ENCODE measurements at regions not wholly inside any gene's neighbourhood (a gene's known extent, or its start where the extent isn't known, plus 50 kb on each side); places are given as distances from the start of the nearest gene placed in this dataset.

- Mint-ChIP-seq H3K4me3 (no peak overlapping the region), H3K27me3 (no peaks in the 10 kb centered on the region), H3K36me3 (ENCODE audit: low read depth) (no peaks in the 10 kb centered on the region), H3K27ac (no peak overlapping the region), H3K4me1 (no peaks in the 10 kb centered on the region), H3K9me3 (no peaks in the 10 kb centered on the region)
- no peak for TF ChIP-seq CTCF (IDR thresholded peaks at IDR 0.05)
- intact Hi-C loops (cut with micrococcal nuclease) = no loop called here
- no peak for DNase-seq
- ChIA-PET POLR2A (no interaction called here), CTCF (interaction anchor here (0.6 kb wide), 1 partner anchor 22 kb away, joined by 3 read pairs; no protein-coding TSS in a partner anchor)
- no peak for ATAC-seq (ENCODE audit: low read depth)
These were observed 70.2 kb upstream of the DSC1 start for GRCh38 chr18:31232775-31233424.

- intact Hi-C loops (cut with micrococcal nuclease) = no loop called here
- H3K27ac Mint-ChIP-seq = no peak overlapping the region
- no peak for ATAC-seq (ENCODE audit: low read depth)
- DNase-seq = no peak
- H3K4me1 Mint-ChIP-seq = no peaks in the 10 kb centered on the region
- H3K27me3 Mint-ChIP-seq = no peaks in the 10 kb centered on the region
- ChIA-PET POLR2A (no interaction called here), CTCF (interaction anchor here (0.6 kb wide), 1 partner anchor 23 kb away, joined by 3 read pairs; no protein-coding TSS in a partner anchor)
- H3K9me3 Mint-ChIP-seq = no peaks in the 10 kb centered on the region
- no peaks in the 10 kb centered on the region for H3K36me3 Mint-ChIP-seq (ENCODE audit: low read depth)
- H3K4me3 Mint-ChIP-seq = no peak overlapping the region
- no peak for TF ChIP-seq CTCF (IDR thresholded peaks at IDR 0.05)
These were observed 71.1 kb upstream of the DSC1 start for GRCh38 chr18:31233621-31234275.

- CTCF ChIA-PET = no interaction called here
- H3K4me1 Mint-ChIP-seq = no peaks in the 10 kb centered on the region
These were observed 73.2 kb upstream of the DSC1 start for GRCh38 chr18:31235856-31236255.

GRCh38 chr18:31237142-31237541 lies 74.5 kb upstream of the DSC1 start:
- ATAC-seq (ENCODE audit: low read depth) = no peak
- no peak for TF ChIP-seq CTCF (IDR thresholded peaks at IDR 0.05)

More at GRCh38 chr18:31235856-31236255, 73.2 kb upstream of the DSC1 start:
- POLR2A ChIA-PET = no interaction called here
- DNase-seq = no peak
- Mint-ChIP-seq H3K27ac (no peak overlapping the region), H3K9me3 (no peaks in the 10 kb centered on the region), H3K27me3 (no peaks in the 10 kb centered on the region), H3K4me3 (no peak overlapping the region), H3K36me3 (ENCODE audit: low read depth) (no peaks in the 10 kb centered on the region)
- ATAC-seq (ENCODE audit: low read depth) = no peak
- intact Hi-C loops (cut with micrococcal nuclease) = no loop called here
- TF ChIP-seq CTCF (IDR thresholded peaks at IDR 0.05) = no peak

GRCh38 chr18:31241425-31241824 lies 76.5 kb upstream of the DSG1 start:
- ATAC-seq (ENCODE audit: low read depth) (no peak), DNase-seq (no peak)
- Mint-ChIP-seq H3K4me1 (no peaks in the 10 kb centered on the region), H3K36me3 (ENCODE audit: low read depth) (no peaks in the 10 kb centered on the region), H3K9me3 (no peaks in the 10 kb centered on the region), H3K4me3 (no peak overlapping the region), H3K27me3 (no peaks in the 10 kb centered on the region), H3K27ac (no peak overlapping the region)
- intact Hi-C loops (cut with micrococcal nuclease) = no loop called here
- TF ChIP-seq CTCF (IDR thresholded peaks at IDR 0.05) = no peak
- ChIA-PET POLR2A (no interaction called here), CTCF (no interaction called here)

More at GRCh38 chr18:31237142-31237541, 74.5 kb upstream of the DSC1 start:
- Mint-ChIP-seq H3K9me3 (no peaks in the 10 kb centered on the region), H3K36me3 (ENCODE audit: low read depth) (no peaks in the 10 kb centered on the region), H3K27me3 (no peaks in the 10 kb centered on the region), H3K27ac (no peak overlapping the region), H3K4me3 (no peak overlapping the region), H3K4me1 (no peaks in the 10 kb centered on the region)
- CTCF ChIA-PET = no interaction called here
- intact Hi-C loops (cut with micrococcal nuclease) = no loop called here
- POLR2A ChIA-PET = no interaction called here
- no peak for DNase-seq

Data from activated B cell treated with CpG ODN at 0.5 μM for 24 hours (primary cell).